Mononuclear cell (primary cell): ENCODE measurements at regions not wholly inside any gene's neighbourhood (a gene's known extent, or its start where the extent isn't known, plus 50 kb on each side); places are given as distances from the start of the nearest gene placed in this dataset.

Experiments
- H3K27me3 ChIP-seq: 2 replicates; pipeline ENCODE4 v1.6.0; 2011; ENCODE audit warnings: low read length, control low read depth; ENCODE audit not compliant: insufficient read depth
- H3K4me1 ChIP-seq: 2 replicates; pipeline ENCODE4 v1.5.1; 2011; ENCODE audit warnings: mild to moderate bottlenecking, low read length, control low read depth; ENCODE audit not compliant: insufficient read depth
- H3K4me3 ChIP-seq: 2 replicates; pipeline ENCODE4 v1.5.1; 2011; ENCODE audit warnings: mild to moderate bottlenecking, low read length, moderate library complexity
- H3K9me3 ChIP-seq: 2 replicates; pipeline ENCODE4 v1.5.1; 2011; ENCODE audit warnings: low read depth, mild to moderate bottlenecking, control low read depth, low read length

DNA sequence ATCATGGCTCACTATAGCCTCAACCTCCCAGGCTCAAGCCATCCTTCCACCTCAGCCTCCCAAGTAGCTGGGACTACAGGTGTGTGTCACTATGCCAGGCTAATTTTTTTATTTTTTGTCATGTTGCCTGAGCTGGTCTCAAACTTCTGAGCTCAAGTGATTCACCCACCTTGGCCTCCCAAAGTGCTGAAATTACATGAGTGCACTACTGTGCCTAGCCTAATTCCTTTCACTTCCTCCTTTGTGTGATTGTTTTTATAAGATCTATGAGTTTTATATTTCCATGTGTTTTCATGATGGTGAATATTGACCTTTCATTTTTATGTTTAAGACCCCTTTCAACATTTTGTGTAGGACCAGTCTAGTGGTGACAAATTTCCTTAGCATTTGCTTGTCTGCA is 55.2 kb upstream of the IL12B start:
- Histone ChIP-seq H3K4me1 (no peaks in the 10 kb centered on the region), H3K27me3 (no peaks in the 10 kb centered on the region), H3K9me3 (peaks cover 25% of the 10 kb centered on the region), H3K4me3 (no peak overlapping the region)

DNA sequence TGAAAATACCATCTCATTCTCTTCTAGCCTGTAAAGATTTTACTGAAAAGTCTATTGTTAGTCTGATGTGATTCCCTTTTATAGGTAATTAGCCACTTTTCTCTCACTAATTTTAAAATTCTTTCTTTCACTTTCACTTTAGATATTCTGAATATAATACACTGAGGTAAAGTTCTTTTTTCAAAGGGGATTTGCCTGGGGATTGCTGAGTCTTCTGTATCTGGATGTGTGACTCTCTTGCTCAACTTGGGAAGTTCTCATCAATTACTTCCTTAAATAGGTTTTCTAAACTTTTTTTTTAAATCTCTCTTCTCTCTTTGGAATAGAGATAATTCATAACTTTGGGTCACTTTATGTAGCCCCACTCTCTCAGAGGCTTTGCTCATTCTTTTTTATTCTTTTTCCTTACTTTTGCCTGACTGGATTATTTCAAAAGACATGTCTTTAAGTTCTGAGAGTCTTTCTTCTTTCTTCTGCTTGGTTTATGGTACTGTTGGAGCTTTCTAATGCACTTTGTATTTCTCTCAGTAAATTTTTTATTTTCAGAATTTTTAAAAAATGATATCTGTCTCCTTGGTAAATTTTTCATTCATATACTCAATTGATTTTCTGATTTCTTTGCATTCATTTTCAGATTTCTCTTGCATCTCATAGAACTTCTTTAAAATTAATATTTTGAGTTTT is 55.9 kb upstream of the IL12B start:
- Histone ChIP-seq H3K4me3 (no peak overlapping the region), H3K27me3 (no peaks in the 10 kb centered on the region), H3K4me1 (no peaks in the 10 kb centered on the region), H3K9me3 (peaks cover 25% of the 10 kb centered on the region)

DNA sequence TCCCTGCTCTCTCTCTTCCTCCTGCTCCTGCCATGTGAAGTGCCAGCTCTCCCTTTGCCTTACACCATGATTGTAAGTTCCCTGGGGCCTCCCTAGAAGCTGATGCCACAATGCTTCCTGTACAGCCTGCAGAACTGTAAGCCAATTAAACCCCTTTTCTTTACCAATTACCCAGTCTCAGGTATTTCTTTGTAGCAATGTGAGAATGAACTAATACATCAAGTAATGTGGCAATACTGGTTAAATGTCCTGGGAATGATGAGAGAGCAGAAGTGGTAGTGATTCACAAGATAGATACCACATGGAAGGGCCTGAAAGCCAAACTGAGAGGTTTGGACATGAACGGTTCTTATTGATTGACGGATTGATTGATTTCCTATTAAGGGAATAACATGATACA is 62.6 kb upstream of the IL12B start:
- peaks cover 7% of the 10 kb centered on the region for H3K9me3 ChIP-seq
- H3K27me3 ChIP-seq = no peaks in the 10 kb centered on the region
- H3K4me3 ChIP-seq = no peak overlapping the region
- no peaks in the 10 kb centered on the region for H3K4me1 ChIP-seq

DNA sequence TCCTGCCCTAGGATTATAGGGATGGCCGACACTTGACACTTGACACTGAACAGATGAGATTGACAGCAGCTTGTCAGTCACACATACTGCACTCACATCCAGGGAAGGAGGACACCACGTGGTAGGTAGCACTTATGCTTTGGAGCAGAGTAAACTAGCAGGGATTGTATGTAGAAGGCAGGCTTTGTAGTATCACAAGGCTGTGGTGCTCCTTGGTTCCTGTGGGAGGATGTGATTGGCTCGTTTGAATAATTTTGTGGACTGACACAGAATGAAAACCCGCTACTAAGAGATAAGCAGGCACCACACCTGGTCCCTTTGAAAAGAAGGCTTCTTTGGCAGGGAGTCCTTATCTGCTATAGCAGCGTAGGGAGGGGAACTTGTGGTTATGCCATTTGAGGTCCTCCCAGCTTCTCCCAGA is 63.6 kb upstream of the IL12B start:
- Histone ChIP-seq H3K4me3 (no peak overlapping the region), H3K9me3 (peaks cover 5% of the 10 kb centered on the region), H3K4me1 (no peaks in the 10 kb centered on the region), H3K27me3 (no peaks in the 10 kb centered on the region)

DNA sequence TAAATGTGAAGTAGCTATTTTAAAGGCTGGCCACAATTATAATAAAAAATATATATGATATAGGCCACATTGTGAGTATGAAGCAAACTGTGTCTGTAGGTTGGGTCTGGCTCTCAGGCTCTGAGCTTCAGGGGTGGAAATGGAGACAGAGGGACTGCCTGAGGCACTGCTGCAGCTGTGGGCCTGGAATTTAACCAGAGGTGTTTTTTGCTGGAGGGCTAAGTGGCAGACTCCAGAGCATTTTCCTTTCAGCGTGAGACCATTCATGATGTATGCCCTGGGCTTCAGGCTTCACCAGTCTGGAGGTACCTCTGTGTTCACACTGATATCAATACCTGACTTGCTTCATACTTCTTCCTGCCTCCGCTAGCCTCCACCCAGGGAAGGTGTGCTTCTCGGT is 64.9 kb upstream of the IL12B start:
- Histone ChIP-seq H3K27me3 (no peaks in the 10 kb centered on the region), H3K4me3 (no peak overlapping the region), H3K9me3 (no peaks in the 10 kb centered on the region), H3K4me1 (no peaks in the 10 kb centered on the region)

DNA sequence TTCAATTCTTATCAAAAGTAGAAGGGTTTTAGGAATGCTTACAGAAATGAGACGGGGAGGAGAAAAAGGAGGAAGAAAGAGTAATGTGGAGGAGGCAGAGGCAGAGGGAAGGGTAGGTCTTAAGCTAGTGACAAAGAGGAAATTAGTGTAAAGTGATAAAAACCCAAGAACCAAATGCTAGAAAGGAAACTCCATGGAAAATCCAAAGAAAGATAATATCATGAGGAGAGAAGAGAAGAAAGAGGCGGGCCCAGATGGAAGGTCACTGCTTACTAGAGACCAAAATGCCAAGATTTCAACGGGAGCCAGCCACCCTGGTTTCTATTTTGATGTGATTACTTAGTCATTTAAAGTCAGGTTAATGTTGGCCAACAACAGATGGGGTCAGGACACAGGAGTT is 68.6 kb upstream of the IL12B start:
- H3K9me3 ChIP-seq = no peaks in the 10 kb centered on the region
- H3K4me3 ChIP-seq = no peak overlapping the region
- no peaks in the 10 kb centered on the region for H3K27me3 ChIP-seq
- H3K4me1 ChIP-seq = no peaks in the 10 kb centered on the region

DNA sequence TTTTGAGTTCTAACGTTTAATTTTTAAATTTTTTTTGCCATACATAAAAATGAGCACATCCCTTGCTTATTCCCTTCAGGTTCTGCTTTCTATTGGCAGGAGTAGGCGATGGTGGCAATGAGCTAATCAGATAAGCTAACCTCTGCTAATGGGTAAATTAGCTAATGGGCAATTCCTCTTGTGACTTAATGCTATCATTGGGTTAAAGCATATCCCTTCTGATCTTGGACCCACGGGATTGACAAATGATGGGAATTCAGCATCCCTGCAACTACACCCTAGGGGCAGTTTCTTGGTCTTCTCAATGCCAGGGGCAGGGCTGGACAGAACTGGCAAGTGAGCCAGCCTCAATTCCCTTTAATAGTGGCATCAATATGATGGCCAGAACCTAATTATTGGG is 70.2 kb upstream of the IL12B start:
- H3K4me1 ChIP-seq = peaks cover 1% of the 10 kb centered on the region
- H3K9me3 ChIP-seq = no peaks in the 10 kb centered on the region
- no peaks in the 10 kb centered on the region for H3K27me3 ChIP-seq
- no peak overlapping the region for H3K4me3 ChIP-seq

DNA sequence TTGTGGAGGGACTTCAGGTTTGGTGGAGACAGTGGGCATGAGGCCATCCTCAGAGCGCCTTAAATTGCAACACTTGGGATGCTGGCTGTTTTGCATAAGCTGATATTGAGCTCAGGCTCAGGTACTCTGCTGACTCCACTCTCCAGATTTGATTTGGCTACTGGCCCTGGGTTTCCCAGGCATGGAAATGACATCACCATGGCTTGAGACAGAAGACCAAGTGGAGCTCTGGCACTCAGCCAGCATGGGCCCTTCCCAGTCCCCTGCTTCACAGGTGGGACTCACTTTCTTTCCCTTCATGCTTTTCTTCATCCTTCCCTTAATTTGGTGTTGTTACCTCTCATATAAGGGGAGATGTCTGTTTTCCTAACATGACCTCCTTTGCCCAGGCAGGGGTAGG is 72.0 kb upstream of the IL12B start:
- no peaks in the 10 kb centered on the region for H3K27me3 ChIP-seq
- H3K4me1 ChIP-seq = peaks cover 7% of the 10 kb centered on the region
- no peak overlapping the region for H3K4me3 ChIP-seq
- H3K9me3 ChIP-seq = no peaks in the 10 kb centered on the region

DNA sequence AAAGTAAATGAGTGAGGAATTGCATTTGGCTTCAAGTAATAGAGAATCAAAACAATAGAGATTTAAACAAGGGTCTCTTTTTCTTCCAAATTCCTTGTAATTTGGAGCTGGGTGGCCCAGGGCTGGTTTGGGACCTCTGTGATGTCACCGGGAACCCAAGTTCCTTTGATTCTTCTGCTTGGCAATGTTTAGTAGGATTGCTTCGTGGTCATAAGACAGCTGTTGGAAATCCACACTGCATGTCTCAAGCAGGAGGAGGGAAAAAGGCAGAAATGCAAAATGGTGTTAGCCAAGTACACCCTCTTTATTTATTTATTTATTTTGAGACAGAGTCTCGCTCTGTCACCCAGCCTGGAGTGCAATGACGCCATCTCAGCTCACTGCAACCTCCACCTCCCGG is 72.6 kb upstream of the IL12B start:
- Histone ChIP-seq H3K4me3 (no peak overlapping the region), H3K9me3 (no peaks in the 10 kb centered on the region), H3K27me3 (no peaks in the 10 kb centered on the region), H3K4me1 (peaks cover 7% of the 10 kb centered on the region)

DNA sequence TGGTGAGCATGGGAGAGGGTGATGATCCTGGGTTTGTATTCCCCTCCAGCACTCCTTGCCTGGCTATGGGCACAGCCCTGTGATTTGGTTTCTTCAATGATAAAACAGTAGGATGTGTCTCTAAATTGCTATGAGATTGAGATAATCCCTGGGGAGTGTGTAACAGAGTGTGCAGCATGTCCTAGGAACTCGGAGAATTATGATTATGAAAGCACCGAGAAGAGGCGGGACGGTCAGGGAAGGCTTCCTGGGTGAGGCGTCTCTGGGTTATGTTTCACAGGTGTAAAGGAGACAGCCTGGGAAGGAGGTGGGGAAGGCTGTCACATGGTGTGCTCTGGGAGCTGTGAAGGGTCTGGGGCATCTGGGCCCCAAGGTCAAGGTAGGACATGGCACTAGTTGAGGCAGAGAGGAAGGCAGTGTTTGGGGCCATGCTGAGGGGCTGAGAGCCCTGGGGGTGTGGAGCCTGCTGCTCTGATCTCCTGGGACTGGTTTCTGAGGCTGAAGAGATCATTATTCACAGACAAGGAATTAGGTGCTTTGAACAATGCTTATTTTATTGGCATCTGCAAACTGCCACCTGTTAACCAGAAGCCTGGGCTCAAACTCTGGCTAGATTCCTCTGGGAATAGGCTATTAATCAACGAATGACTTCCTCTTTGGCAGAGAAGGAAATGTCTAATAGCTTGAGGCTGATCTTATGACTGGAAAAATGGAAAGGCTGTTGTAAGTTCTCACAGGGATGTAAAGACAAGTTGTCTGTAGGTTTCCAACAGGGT is 73.8 kb upstream of the IL12B start:
- H3K9me3 ChIP-seq = no peaks in the 10 kb centered on the region

DNA sequence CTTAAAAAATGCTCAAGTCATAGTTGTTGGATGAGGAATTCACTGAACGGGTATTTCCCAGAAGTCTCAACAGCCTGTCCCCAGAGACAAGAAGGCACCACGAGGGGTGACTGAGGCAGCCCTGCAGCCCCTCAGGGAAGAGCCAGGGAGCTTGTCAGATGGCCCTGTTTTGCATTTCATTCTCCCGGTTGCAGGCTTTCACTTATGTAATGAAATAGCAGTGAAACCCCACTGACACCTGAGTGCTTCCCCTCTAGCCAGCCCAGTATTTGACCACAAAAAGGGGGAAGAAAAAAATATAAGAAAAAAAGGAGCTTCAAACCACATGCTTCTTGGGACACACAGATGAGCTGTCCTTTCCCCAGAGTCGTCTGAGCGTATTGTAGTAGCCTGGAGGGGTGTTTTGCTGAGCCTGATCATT is 75.3 kb upstream of the IL12B start:
- Histone ChIP-seq H3K9me3 (no peaks in the 10 kb centered on the region), H3K4me3 (no peak overlapping the region), H3K27me3 (no peaks in the 10 kb centered on the region), H3K4me1 (peaks cover 7% of the 10 kb centered on the region)

More for the DNA sequence above, 73.8 kb upstream of the IL12B start:
- no peaks in the 10 kb centered on the region for H3K27me3 ChIP-seq
- H3K4me3 ChIP-seq = no peak overlapping the region
- H3K4me1 ChIP-seq = peaks cover 7% of the 10 kb centered on the region

DNA sequence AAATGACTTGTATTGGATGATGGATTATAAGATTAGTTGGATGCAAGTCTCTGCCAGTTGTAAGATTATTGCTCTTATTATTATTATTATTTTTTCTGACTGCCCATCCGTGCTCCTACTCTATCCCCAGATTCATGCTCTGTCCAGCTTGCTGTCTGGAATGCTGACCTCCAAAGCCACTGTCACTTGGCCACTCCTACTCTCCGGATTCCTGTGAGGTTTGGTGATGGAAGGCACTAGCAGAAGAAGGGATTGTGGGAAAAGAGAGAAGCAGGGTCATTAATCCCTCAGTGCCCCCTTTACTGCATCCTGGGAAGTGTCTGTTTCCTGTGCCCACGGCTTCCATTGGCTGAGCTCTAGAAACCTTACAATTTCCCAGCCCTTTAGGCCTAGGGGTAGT is 76.3 kb upstream of the IL12B start:
- Histone ChIP-seq H3K4me1 (peaks cover 16% of the 10 kb centered on the region), H3K27me3 (no peaks in the 10 kb centered on the region), H3K4me3 (no peak overlapping the region), H3K9me3 (no peaks in the 10 kb centered on the region)

DNA sequence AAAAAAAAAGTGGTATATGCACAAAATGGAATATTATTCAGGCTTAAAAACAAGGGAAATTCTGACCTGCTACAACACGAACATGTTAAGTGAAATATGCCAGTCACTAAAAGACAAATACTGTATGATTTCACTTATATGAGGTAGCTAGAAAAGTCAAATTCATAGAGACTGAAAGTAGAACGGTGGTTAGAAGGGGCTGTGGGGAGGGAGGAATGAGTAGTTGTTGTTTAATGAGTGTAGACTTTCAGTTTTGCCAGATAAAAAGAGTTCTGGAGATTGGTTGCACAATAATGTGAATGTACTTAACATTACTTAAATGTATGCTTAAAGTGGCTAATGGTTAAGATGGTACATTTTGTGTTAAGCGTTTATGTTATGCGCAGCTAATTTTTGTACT is 79.5 kb upstream of the IL12B start:
- H3K27me3 ChIP-seq = no peaks in the 10 kb centered on the region
- H3K4me1 ChIP-seq = peaks cover 32% of the 10 kb centered on the region
- no peaks in the 10 kb centered on the region for H3K9me3 ChIP-seq
- H3K4me3 ChIP-seq = no peak overlapping the region

DNA sequence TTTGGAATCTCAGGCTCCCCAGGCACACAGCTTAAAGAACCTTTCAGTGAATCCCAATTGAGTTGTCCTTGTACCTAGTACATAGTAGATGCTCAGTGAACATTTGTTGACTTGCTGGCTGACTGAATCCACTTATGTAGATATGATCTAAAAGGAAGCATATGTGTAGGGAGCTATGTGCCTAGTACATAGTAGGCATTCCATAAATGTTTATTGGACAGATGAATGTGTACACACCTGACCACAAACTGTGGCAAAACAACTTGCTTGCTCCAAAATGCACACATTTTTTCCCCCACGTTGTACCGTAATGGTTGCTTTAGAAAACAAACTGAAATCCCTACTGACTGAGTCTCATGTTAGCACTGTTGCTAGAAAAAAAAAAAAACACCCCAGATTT is 80.2 kb upstream of the IL12B start:
- Histone ChIP-seq H3K4me3 (no peak overlapping the region), H3K9me3 (no peaks in the 10 kb centered on the region), H3K4me1 (peaks cover 30% of the 10 kb centered on the region), H3K27me3 (no peaks in the 10 kb centered on the region)

DNA sequence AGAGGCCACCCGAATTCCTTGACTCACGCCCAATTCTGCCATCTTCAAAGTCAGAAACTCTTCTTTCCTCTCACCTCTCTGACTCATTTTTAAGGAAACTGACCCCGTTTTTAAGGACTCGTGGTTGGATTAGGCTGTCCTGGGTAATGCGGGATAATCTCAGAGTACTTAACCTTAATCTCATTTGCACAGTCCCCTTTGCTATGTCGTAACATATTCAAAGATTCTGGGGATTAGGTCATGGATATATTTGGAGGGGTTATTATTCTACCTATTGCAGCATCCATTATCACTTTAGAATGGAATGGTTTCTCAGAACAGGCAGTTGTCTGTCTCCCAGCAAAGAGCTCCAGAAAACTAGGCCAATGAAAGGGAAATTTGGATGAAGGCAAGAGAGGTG is 80.8 kb upstream of the IL12B start:
- peaks cover 25% of the 10 kb centered on the region for H3K4me1 ChIP-seq
- H3K4me3 ChIP-seq = no peak overlapping the region
- no peaks in the 10 kb centered on the region for H3K9me3 ChIP-seq
- H3K27me3 ChIP-seq = no peaks in the 10 kb centered on the region
